Smooth muscle cell (in vitro differentiated cells): ENCODE measurements at regions not wholly inside any gene's neighbourhood (a gene's known extent, or its start where the extent isn't known, plus 50 kb on each side); places are given as distances from the start of the nearest gene placed in this dataset.

Experiments used
- DNase-seq: peaks from one replicate; lab custom pipeline; 2025; ENCODE audit not compliant: unreplicated experiment; lab: John Stamatoyannopoulos, UW
- H2AFZ ChIP-seq: fragments of 200-600 bp; sonication (generic); 2 replicates; pipeline ENCODE4 v1.6.0; 2016; ENCODE audit warnings: antibody characterized with exemption, low read depth, mild to moderate bottlenecking
- H3F3A ChIP-seq: fragments of 200-600 bp; sonication (generic); 2 replicates; pipeline ENCODE4 v1.6.0; 2017; ENCODE audit warnings: antibody characterized with exemption, low read depth
- H3K27ac ChIP-seq: fragments of 200-600 bp; sonication (generic); 2 replicates; pipeline ENCODE4 v1.5.1; 2016; ENCODE audit warnings: low read depth, mild to moderate bottlenecking
- H3K27me3 ChIP-seq: fragments of 200-600 bp; sonication (generic); 2 replicates; pipeline ENCODE4 v1.6.1; 2016; ENCODE audit warnings: low read depth, mild to moderate bottlenecking
- H3K36me3 ChIP-seq: fragments of 200-600 bp; sonication (generic); 2 replicates; pipeline ENCODE4 v1.5.1; 2016; ENCODE audit warnings: low read depth
- H3K4me1 ChIP-seq: fragments of 200-600 bp; sonication (generic); 2 replicates; pipeline ENCODE4 v1.5.1; 2016; ENCODE audit warnings: low read depth
- H3K4me2 ChIP-seq: fragments of 200-600 bp; sonication (generic); 2 replicates; pipeline ENCODE4 v1.6.0; 2016; ENCODE audit warnings: mild to moderate bottlenecking
- H3K4me3 ChIP-seq: fragments of 200-600 bp; sonication (generic); 2 replicates; pipeline ENCODE4 v1.5.1; 2016; ENCODE audit warnings: mild to moderate bottlenecking
- H3K79me2 ChIP-seq: fragments of 200-600 bp; sonication (generic); 2 replicates; pipeline ENCODE4 v1.6.0; 2016; ENCODE audit warnings: low read depth, mild to moderate bottlenecking
- H3K9ac ChIP-seq: fragments of 200-600 bp; sonication (generic); 2 replicates; pipeline ENCODE4 v1.6.0; 2016; ENCODE audit warnings: low read depth
- H3K9me3 ChIP-seq: fragments of 200-600 bp; sonication (generic); replicated peaks from 2 replicates; pipeline ENCODE4 v1.5.1; 2016; ENCODE audit warnings: low read depth
- H4K20me1 ChIP-seq: fragments of 200-600 bp; sonication (generic); 2 replicates; pipeline ENCODE4 v1.6.0; 2016; ENCODE audit warnings: low read depth
- WGBS: methylation state at CpG from one replicate; pipeline ENCODE4 v1.1.7; 2016; ENCODE audit warnings: low lambda C conversion rate; 5-methylcytosine and 5-hydroxymethylcytosine counted together
- TF ChIP-seq, protein P1 (sequence below): fragments of 200-600 bp; sonication (generic); IDR thresholded peaks from 2 replicates; pipeline ENCODE4 v1.5.1; 2017; ENCODE audit warnings: borderline replicate concordance, mild to moderate bottlenecking, antibody characterized with exemption; ENCODE audit not compliant: insufficient read depth, poor library complexity, severe bottlenecking

DNA sequence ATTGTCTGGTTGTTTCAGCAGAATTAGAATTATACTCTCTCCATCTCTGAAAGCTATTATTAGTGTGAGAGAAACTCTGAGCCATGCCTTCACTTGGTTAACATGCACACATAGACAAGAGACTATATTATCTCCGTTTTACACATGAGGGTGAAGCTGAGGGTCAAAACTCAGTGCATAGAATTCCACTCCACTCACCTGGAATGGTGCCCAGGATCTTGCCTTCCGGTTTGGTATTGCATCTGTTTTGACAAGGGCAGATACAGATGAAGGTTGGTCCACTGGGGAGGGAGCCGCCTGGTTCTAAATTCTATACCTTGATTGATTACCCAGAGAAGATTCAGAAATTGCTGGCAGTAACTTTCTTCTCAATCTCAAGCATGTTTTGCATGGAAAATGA, 149.5 kb upstream of the PELI2 start:
- Histone ChIP-seq H3K79me2 (no peaks in the 10 kb centered on the region), H3K4me3 (no peak overlapping the region), H3K9me3 (no peaks in the 10 kb centered on the region), H4K20me1 (no peaks in the 10 kb centered on the region), H3K4me1 (peaks cover 5% of the 10 kb centered on the region), H3K27me3 (no peaks in the 10 kb centered on the region), H3K27ac (no peak overlapping the region), H3K4me2 (no peak overlapping the region), H2AFZ (no peak overlapping the region), H3F3A (no peaks in the 10 kb centered on the region), H3K36me3 (no peaks in the 10 kb centered on the region), H3K9ac (no peak overlapping the region)
- DNase-seq: no peak
- 84% methylated on average over 3 of the region's 3 CpGs for WGBS
- TF ChIP-seq, protein P1, sequence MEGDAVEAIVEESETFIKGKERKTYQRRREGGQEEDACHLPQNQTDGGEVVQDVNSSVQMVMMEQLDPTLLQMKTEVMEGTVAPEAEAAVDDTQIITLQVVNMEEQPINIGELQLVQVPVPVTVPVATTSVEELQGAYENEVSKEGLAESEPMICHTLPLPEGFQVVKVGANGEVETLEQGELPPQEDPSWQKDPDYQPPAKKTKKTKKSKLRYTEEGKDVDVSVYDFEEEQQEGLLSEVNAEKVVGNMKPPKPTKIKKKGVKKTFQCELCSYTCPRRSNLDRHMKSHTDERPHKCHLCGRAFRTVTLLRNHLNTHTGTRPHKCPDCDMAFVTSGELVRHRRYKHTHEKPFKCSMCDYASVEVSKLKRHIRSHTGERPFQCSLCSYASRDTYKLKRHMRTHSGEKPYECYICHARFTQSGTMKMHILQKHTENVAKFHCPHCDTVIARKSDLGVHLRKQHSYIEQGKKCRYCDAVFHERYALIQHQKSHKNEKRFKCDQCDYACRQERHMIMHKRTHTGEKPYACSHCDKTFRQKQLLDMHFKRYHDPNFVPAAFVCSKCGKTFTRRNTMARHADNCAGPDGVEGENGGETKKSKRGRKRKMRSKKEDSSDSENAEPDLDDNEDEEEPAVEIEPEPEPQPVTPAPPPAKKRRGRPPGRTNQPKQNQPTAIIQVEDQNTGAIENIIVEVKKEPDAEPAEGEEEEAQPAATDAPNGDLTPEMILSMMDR: no peak

DNA sequence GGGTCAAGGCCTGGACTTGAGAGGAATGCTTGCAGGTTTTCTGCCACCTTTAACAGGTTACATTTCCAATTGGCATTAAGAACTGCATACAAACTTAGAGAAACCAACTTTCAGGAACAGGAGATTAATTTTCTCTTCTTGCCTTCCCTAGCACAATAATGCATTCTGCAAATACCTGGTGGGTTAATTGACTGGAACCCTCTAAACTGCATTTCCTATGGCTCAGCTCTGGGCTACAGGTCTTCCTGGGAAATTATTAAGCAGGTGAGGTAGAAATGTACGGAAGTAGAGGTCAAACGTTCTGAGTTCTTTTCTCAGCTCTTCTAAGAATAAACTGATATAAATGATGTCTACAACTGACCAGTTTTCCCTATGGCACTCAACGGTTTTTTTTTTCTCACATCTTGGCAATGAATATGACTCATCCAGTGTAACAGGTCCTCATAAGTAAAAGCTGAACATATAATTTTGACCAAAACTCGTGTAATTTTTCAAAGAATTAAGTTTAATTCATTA, 144.9 kb upstream of the PELI2 start:
- WGBS: 83% methylated on average over 4 of the region's 4 CpGs
- H3K79me2 ChIP-seq: no peaks in the 10 kb centered on the region
- DNase-seq: no peak
- TF ChIP-seq, protein P1: no peak
- H3K4me2 ChIP-seq: no peak overlapping the region
- H3F3A ChIP-seq: no peaks in the 10 kb centered on the region
- H3K9me3 ChIP-seq: no peaks in the 10 kb centered on the region
- H2AFZ ChIP-seq: no peak overlapping the region
- H3K27me3 ChIP-seq: no peaks in the 10 kb centered on the region
- no peaks in the 10 kb centered on the region for H3K4me1 ChIP-seq
- H4K20me1 ChIP-seq: no peaks in the 10 kb centered on the region
- peak overlapping the region; percentile 60 for H3K27ac ChIP-seq
- H3K9ac ChIP-seq: no peak overlapping the region
- no peak overlapping the region for H3K4me3 ChIP-seq
- no peaks in the 10 kb centered on the region for H3K36me3 ChIP-seq

DNA sequence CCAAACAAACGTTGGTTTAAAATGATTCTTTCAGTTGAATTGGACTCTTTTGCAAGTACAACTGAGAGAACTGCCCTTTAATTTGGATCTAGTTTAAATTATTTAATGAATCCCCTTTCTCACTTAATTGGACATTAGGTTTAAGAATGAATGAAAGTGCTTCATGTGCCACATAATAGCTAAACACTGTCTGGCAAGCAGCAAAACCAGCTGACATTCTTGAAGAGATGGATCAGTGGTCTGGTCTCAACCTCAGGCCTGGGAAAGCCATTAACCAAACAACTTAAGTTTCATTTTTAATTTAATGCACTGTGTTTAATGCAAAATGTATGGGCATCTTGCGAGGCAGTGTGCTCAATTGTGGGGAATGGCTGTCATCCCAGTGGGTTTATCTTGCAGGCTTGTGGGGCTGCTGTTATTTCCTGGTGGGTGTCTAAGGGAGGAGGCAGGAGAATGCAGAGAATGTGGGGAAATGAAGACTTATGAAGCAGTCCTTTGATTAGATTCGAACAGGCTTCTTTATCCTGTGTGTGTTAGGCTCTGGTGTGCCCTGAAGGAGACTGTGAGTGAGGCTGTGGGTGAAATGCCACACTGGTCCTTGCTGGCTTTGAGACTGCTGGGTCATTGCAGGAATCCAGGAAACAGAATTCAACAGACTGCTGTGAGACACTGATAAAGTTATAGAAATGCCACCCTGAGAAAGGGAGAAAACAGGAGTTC, 144.1 kb upstream of the PELI2 start:
- H3K79me2 ChIP-seq: no peaks in the 10 kb centered on the region
- no peaks in the 10 kb centered on the region for H3K4me1 ChIP-seq
- no peaks in the 10 kb centered on the region for H3F3A ChIP-seq
- H3K9me3 ChIP-seq: no peaks in the 10 kb centered on the region
- H3K27ac ChIP-seq: peak overlapping the region; percentile 60
- no peak for DNase-seq
- H3K4me3 ChIP-seq: no peak overlapping the region
- TF ChIP-seq, protein P1: no peak
- peak overlapping the region; percentile 56 for H3K4me2 ChIP-seq
- peak overlapping the region; percentile 62 for H2AFZ ChIP-seq
- H4K20me1 ChIP-seq: no peaks in the 10 kb centered on the region
- no peak overlapping the region for H3K9ac ChIP-seq
- H3K27me3 ChIP-seq: no peaks in the 10 kb centered on the region
- no peaks in the 10 kb centered on the region for H3K36me3 ChIP-seq
- WGBS: 48% methylated on average over 3 of the region's 3 CpGs
